ENCODE measurements at regions not wholly inside any gene's neighbourhood (a gene's known extent, or its start where the extent isn't known, plus 50 kb on each side); places are given as distances from the start of the nearest gene placed in this dataset.

DNA sequence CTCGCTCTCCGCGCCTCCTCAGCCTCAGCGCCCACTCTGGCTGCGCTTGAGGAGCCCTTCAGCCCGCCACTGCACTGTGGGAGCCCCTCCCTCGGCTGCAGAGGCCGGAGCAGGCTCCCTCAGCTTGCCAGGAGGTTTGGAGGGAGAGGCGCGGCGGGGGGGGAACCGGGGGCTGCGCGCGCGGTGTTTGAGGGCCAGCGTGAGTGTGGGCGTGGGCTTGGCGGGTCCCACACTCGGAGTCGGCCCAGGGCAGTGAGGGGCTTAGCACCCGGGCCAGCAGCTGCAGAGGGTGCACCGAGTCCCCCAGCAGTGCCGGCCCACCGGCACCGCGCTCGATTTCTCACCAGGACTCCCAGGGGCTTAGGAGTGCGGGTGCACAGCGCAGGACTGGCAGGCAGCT, 1220.9 kb downstream of the PCDH9 start:
- TF ChIP-seq, protein P1, sequence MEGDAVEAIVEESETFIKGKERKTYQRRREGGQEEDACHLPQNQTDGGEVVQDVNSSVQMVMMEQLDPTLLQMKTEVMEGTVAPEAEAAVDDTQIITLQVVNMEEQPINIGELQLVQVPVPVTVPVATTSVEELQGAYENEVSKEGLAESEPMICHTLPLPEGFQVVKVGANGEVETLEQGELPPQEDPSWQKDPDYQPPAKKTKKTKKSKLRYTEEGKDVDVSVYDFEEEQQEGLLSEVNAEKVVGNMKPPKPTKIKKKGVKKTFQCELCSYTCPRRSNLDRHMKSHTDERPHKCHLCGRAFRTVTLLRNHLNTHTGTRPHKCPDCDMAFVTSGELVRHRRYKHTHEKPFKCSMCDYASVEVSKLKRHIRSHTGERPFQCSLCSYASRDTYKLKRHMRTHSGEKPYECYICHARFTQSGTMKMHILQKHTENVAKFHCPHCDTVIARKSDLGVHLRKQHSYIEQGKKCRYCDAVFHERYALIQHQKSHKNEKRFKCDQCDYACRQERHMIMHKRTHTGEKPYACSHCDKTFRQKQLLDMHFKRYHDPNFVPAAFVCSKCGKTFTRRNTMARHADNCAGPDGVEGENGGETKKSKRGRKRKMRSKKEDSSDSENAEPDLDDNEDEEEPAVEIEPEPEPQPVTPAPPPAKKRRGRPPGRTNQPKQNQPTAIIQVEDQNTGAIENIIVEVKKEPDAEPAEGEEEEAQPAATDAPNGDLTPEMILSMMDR (IDR thresholded peaks at IDR 0.05; ENCODE audit: unreplicated experiment): no peak
- Mint-ChIP-seq H3K36me3 (ENCODE audit: insufficient read depth) (no peaks in the 10 kb centered on the region), H3K27me3 (no peaks in the 10 kb centered on the region), H3K27ac (no peak overlapping the region), H3K4me3 (ENCODE audit: low read depth) (no peak overlapping the region), H3K4me1 (ENCODE audit: low read depth) (no peaks in the 10 kb centered on the region), H3K9me3 (ENCODE audit: low read depth) (peaks cover 10% of the 10 kb centered on the region)
- DNase-seq (ENCODE audit: low spot score, unreplicated experiment): no peak

DNA sequence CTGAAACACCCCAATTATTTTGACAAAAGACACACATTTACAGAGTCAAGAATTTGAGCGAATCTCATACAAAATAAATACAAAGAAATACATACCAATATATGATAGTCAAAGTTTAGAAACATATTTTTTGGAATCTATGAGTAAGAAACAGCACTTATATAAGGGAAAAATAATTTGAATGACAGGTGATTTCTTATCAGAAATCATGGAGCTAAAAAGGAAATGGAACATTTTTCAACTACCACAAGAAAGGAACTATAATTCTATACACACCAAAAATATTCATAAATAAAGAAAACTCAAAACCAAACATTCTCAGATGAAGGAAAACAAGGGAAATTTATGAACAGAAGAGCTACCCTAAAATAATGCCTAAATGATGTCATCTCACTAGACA, 1226.6 kb downstream of the PCDH9 start:
- Mint-ChIP-seq H3K9me3 (ENCODE audit: low read depth) (peaks cover 9% of the 10 kb centered on the region), H3K27ac (no peak overlapping the region), H3K36me3 (ENCODE audit: insufficient read depth) (peaks cover 3% of the 10 kb centered on the region), H3K27me3 (no peaks in the 10 kb centered on the region), H3K4me3 (ENCODE audit: low read depth) (no peak overlapping the region), H3K4me1 (ENCODE audit: low read depth) (no peaks in the 10 kb centered on the region)
- DNase-seq (ENCODE audit: low spot score, unreplicated experiment): no peak
- TF ChIP-seq, protein P1 (IDR thresholded peaks at IDR 0.05; ENCODE audit: unreplicated experiment): no peak

DNA sequence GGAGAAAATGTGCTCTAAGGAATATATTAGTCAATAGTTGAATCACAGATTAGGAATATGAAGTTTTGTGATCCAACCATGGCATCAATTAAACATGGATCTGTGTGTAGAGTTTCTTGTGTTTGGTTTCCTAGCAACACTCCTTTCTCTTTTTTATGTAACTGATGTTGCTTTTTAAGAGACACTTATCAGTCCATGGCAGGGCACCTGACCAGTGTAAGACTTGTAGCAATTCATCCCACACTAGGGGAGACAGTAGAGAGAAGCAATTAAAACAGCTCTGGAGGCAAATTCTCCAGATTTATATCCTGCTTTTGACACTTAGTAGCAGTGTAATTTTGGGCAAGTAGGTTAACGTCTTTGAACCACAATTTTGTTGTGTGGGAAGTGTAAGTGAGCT, 1229.0 kb downstream of the PCDH9 start:
- Mint-ChIP-seq H3K27ac (no peak overlapping the region), H3K9me3 (ENCODE audit: low read depth) (peaks cover 9% of the 10 kb centered on the region), H3K27me3 (no peaks in the 10 kb centered on the region), H3K4me3 (ENCODE audit: low read depth) (no peak overlapping the region), H3K4me1 (ENCODE audit: low read depth) (no peaks in the 10 kb centered on the region), H3K36me3 (ENCODE audit: insufficient read depth) (peaks cover 3% of the 10 kb centered on the region)
- TF ChIP-seq, protein P1 (IDR thresholded peaks at IDR 0.05; ENCODE audit: unreplicated experiment): no peak
- DNase-seq (ENCODE audit: low spot score, unreplicated experiment): no peak

DNA sequence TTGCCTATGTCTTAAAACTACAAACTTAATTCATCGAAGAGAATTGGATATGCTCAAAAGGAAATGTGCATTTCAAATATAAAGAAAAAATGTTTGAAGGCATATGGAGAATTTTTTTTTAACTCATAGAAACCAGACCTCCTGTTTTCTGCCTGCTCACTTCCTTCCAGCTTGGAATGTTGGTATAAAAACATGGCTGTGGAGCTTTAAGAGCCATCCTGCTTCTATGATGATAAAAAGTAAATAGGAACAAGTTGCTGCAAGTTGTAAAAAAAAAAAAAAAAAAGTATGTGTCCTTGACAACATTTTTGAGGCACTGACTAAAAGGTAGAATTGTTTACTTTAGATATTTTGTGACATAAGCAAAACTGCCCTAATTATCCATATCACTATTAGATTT, 1230.7 kb downstream of the PCDH9 start:
- no peak overlapping the region for H3K27ac Mint-ChIP-seq
- no peak overlapping the region for H3K4me3 Mint-ChIP-seq (ENCODE audit: low read depth)
- peaks cover 3% of the 10 kb centered on the region for H3K36me3 Mint-ChIP-seq (ENCODE audit: insufficient read depth)
- H3K4me1 Mint-ChIP-seq (ENCODE audit: low read depth): no peaks in the 10 kb centered on the region
- H3K27me3 Mint-ChIP-seq: no peaks in the 10 kb centered on the region
- H3K9me3 Mint-ChIP-seq (ENCODE audit: low read depth): peaks cover 9% of the 10 kb centered on the region
- TF ChIP-seq, protein P1 (IDR thresholded peaks at IDR 0.05; ENCODE audit: unreplicated experiment): no peak
- no peak for DNase-seq (ENCODE audit: low spot score, unreplicated experiment)

DNA sequence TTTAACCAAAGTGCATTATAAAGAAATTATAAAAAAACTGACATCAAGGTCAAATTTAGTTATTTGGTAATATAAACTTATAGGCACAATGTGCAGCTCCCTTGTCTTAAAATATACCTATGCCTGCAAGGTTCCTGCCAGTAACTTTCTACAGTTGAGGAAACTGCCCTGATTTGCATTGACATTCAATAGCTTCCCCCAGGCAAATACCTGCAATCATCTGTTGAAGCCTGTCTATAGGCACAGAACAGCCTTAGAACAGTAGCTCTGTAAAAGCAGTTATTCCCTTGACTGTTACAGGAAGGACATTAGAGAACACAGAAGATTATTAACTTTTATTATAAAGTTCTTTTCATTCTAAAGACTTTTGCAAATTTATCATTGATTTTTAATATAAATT, 1239.5 kb downstream of the PCDH9 start:
- H3K9me3 Mint-ChIP-seq (ENCODE audit: low read depth): no peaks in the 10 kb centered on the region
- no peaks in the 10 kb centered on the region for H3K27me3 Mint-ChIP-seq
- no peak for DNase-seq (ENCODE audit: low spot score, unreplicated experiment)
- TF ChIP-seq, protein P1 (IDR thresholded peaks at IDR 0.05; ENCODE audit: unreplicated experiment): no peak
- H3K4me1 Mint-ChIP-seq (ENCODE audit: low read depth): no peaks in the 10 kb centered on the region
- H3K27ac Mint-ChIP-seq: no peak overlapping the region
- H3K36me3 Mint-ChIP-seq (ENCODE audit: insufficient read depth): no peaks in the 10 kb centered on the region
- no peak overlapping the region for H3K4me3 Mint-ChIP-seq (ENCODE audit: low read depth)
